GM23338 (cell line): ENCODE measurements at regions not wholly inside any gene's neighbourhood (a gene's known extent, or its start where the extent isn't known, plus 50 kb on each side); places are given as distances from the start of the nearest gene placed in this dataset.
A peak's percentile ranks its signal among the peaks of the same experiment; 100 is the strongest.

ENCODE experiments used
- ATAC-seq: fragments of 200-7000 bp; cut with Tn5 transposase; 3 replicates; pipeline ENCODE4 v1.9.1; 2020
- DNase-seq: peaks from one replicate; pipeline ENCODE4 v3.0.0-alpha.2; 2015; ENCODE audit warnings: low spot score
- H2AFZ ChIP-seq: fragments of 200-600 bp; sonication (generic); 2 replicates; pipeline ENCODE4 v1.8.0; 2016; ENCODE audit warnings: antibody characterized with exemption, mild to moderate bottlenecking, moderate library complexity
- H3F3A ChIP-seq: fragments of 200-600 bp; sonication (generic); replicated peaks from 2 replicates; pipeline ENCODE4 v1.8.0; 2017; ENCODE audit warnings: antibody characterized with exemption, mixed run types, low read depth
- H3K27ac ChIP-seq: fragments of 200-600 bp; sonication (generic); 2 replicates; pipeline ENCODE4 v1.6.1; 2016; ENCODE audit warnings: low read depth
- H3K27me3 ChIP-seq: fragments of 200-600 bp; sonication (generic); 2 replicates; pipeline ENCODE4 v1.8.0; 2016; ENCODE audit warnings: mild to moderate bottlenecking, mixed run types, moderate library complexity; ENCODE audit not compliant: insufficient read depth
- H3K36me3 ChIP-seq: fragments of 200-600 bp; sonication (generic); 2 replicates; pipeline ENCODE4 v1.8.0; 2016; ENCODE audit warnings: mild to moderate bottlenecking; ENCODE audit not compliant: insufficient read depth
- H3K4me1 ChIP-seq: fragments of 200-600 bp; sonication (generic); 2 replicates; pipeline ENCODE4 v1.8.0; 2016; ENCODE audit warnings: mild to moderate bottlenecking, moderate library complexity; ENCODE audit not compliant: insufficient read depth
- H3K4me2 ChIP-seq: fragments of 200-600 bp; sonication (generic); 2 replicates; pipeline ENCODE4 v1.7.1; 2017; ENCODE audit warnings: mixed run types
- H3K4me3 ChIP-seq: fragments of 200-600 bp; sonication (generic); 2 replicates; pipeline ENCODE4 v1.6.1; 2016; ENCODE audit warnings: mixed run types
- H3K79me2 ChIP-seq: fragments of 200-600 bp; sonication (generic); replicated peaks from 2 replicates; pipeline ENCODE4 v1.8.0; 2017; ENCODE audit warnings: mild to moderate bottlenecking; ENCODE audit not compliant: insufficient read depth
- H3K9me2 ChIP-seq: fragments of 200-600 bp; sonication (generic); 2 replicates; pipeline ENCODE4 v1.8.0; 2017; ENCODE audit not compliant: insufficient read depth
- H4K20me1 ChIP-seq: fragments of 200-600 bp; sonication (generic); replicated peaks from 2 replicates; pipeline ENCODE4 v1.8.0; 2017; ENCODE audit warnings: mild to moderate bottlenecking; ENCODE audit not compliant: insufficient read depth
- H3K27ac Mint-ChIP-seq: 2 replicates; pipeline ENCODE4 v1.8.0; 2020; ENCODE audit warnings: inconsistent platforms, mild to moderate bottlenecking, moderate library complexity, mixed read lengths
- H3K27me3 Mint-ChIP-seq: 3 replicates; pipeline ENCODE4 v1.8.0; 2022; ENCODE audit warnings: low read depth, mild to moderate bottlenecking, moderate library complexity, mixed read lengths, inconsistent platforms; ENCODE audit not compliant: insufficient read depth, poor library complexity
- H3K36me3 Mint-ChIP-seq: 3 replicates; pipeline ENCODE4 v1.8.0; 2021; ENCODE audit warnings: low read depth, mild to moderate bottlenecking, inconsistent platforms, moderate library complexity, mixed read lengths
- H3K4me1 Mint-ChIP-seq: 3 replicates; pipeline ENCODE4 v1.8.0; 2020; ENCODE audit warnings: mild to moderate bottlenecking, inconsistent platforms, mixed read lengths
- H3K4me3 Mint-ChIP-seq: 3 replicates; pipeline ENCODE4 v1.8.0; 2021; ENCODE audit warnings: moderate library complexity, mild to moderate bottlenecking, inconsistent platforms, mixed read lengths
- H3K9me3 Mint-ChIP-seq: 3 replicates; pipeline ENCODE4 v1.8.0; 2020; ENCODE audit warnings: moderate library complexity, mild to moderate bottlenecking, inconsistent platforms, mixed read lengths
- CREB1 ChIP-seq: fragments of 250-450 bp; sonication (Bioruptor Pico); IDR thresholded peaks from 2 replicates; pipeline ENCODE4 v1.5.0; 2020; ENCODE audit warnings: low read depth, mild to moderate bottlenecking, moderate library complexity
- EZH2 ChIP-seq: fragments of 200-600 bp; sonication (generic); IDR thresholded peaks from one replicate; pipeline ENCODE4 v1.8.0; 2017; ENCODE audit warnings: antibody characterized with exemption, mild to moderate bottlenecking, low read depth; ENCODE audit not compliant: unreplicated experiment
- EZH2phosphoT487 ChIP-seq: fragments of 200-600 bp; sonication (generic); IDR thresholded peaks from one replicate; pipeline ENCODE4 v1.8.1; 2018; ENCODE audit warnings: antibody characterized with exemption; ENCODE audit not compliant: unreplicated experiment
- JUNB ChIP-seq: IDR thresholded peaks from one replicate; pipeline ENCODE4 v1.6.1; 2016; ENCODE audit warnings: antibody characterized with exemption; ENCODE audit not compliant: unreplicated experiment
- POLR2AphosphoS5 ChIP-seq: IDR thresholded peaks from 2 replicates; pipeline ENCODE4 v1.6.1; 2016; ENCODE audit warnings: antibody characterized with exemption, low read depth
- REST ChIP-seq: IDR thresholded peaks from one replicate; pipeline ENCODE4 v1.6.1; 2018; ENCODE audit warnings: antibody characterized with exemption; ENCODE audit not compliant: unreplicated experiment
- ZNF331 ChIP-seq: fragments of 250-450 bp; sonication (Bioruptor Pico); IDR thresholded peaks from 2 replicates; pipeline ENCODE4 v1.5.0; 2020; ENCODE audit warnings: low read depth, mild to moderate bottlenecking, moderate library complexity
- TF ChIP-seq, protein P1 (sequence below), 2 experiments: fragments of 200-600 bp in 1 of 2; sonication (generic) in 1 of 2; conservative IDR thresholded peaks; 2 replicates each; pipeline versions ENCODE4 v1.5.1 to v1.6.1; 2016 to 2017; ENCODE audit warnings: antibody characterized with exemption in 2 of 2, low read depth in 2 of 2, mild to moderate bottlenecking in 2 of 2, moderate library complexity in 1 of 2

- H3K27me3 ChIP-seq, result no peaks in the 10 kb centered on the region
- peaks cover 7% of the 10 kb centered on the region for H3K4me1 ChIP-seq
- Mint-ChIP-seq H3K4me1 (peaks cover 3% of the 10 kb centered on the region; the same call in 1 of the 3 replicates), H3K36me3 (no peaks in the 10 kb centered on the region), H3K27me3 (peaks cover 3% of the 10 kb centered on the region), H3K27ac (no peak overlapping the region), H3K9me3 (no peaks in the 10 kb centered on the region; the same call in 2 of the 3 replicates), H3K4me3 (no peak overlapping the region)
- no peak overlapping the region for H3K4me3 ChIP-seq
- no peak overlapping the region for H3K27ac ChIP-seq
- no peak overlapping the region for H2AFZ ChIP-seq
- 0 out of 2 replicates have a peak, but pooled peaks cover 3% of the 10 kb centered on the region for H3K9me2 ChIP-seq
- no peak for ATAC-seq
- no peak for DNase-seq
- TF ChIP-seq, protein P1, sequence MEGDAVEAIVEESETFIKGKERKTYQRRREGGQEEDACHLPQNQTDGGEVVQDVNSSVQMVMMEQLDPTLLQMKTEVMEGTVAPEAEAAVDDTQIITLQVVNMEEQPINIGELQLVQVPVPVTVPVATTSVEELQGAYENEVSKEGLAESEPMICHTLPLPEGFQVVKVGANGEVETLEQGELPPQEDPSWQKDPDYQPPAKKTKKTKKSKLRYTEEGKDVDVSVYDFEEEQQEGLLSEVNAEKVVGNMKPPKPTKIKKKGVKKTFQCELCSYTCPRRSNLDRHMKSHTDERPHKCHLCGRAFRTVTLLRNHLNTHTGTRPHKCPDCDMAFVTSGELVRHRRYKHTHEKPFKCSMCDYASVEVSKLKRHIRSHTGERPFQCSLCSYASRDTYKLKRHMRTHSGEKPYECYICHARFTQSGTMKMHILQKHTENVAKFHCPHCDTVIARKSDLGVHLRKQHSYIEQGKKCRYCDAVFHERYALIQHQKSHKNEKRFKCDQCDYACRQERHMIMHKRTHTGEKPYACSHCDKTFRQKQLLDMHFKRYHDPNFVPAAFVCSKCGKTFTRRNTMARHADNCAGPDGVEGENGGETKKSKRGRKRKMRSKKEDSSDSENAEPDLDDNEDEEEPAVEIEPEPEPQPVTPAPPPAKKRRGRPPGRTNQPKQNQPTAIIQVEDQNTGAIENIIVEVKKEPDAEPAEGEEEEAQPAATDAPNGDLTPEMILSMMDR (conservative IDR thresholded peaks at IDR 0.05; ENCODE audit: low read depth in 2 of 2), result 0 out of 4 replicates have a peak, but pooled peaks of 1 of the 2 experiments have one; percentile 2
- no peak for TF ChIP-seq EZH2phosphoT487
- no peaks in the 10 kb centered on the region for H3F3A ChIP-seq
- no peaks in the 10 kb centered on the region for H3K79me2 ChIP-seq
- no peaks in the 10 kb centered on the region for H3K36me3 ChIP-seq
- H3K4me2 ChIP-seq, result no peak overlapping the region
- H4K20me1 ChIP-seq, result no peaks in the 10 kb centered on the region
Observed at GRCh38 chr2:100718065-100718629, 101.8 kb upstream of the NPAS2 start.

DNA sequence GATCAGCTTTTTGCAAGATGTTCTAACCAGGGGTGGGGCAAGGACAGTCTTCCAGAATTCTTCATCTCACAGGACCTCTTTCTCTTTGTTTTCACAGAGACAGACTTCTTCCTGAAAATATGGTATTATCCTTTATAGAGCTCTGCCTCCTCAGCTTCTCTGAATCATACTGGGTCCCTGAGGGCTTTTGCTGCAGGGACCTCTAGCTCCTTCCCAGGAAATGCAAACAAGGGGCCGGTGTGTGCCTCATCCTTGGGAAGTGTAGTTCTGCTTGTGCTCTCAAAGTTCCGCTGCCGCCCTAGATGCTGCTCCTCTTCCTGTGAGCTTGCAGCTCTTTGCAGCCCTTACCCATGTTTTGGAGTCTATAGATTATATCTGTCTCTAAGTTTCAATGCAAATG, 99.5 kb upstream of the NPAS2 start:
- DNase-seq, result no peak
- Histone ChIP-seq H3K4me1 (peaks cover 7% of the 10 kb centered on the region), H4K20me1 (no peaks in the 10 kb centered on the region), H3K79me2 (no peaks in the 10 kb centered on the region), H3F3A (no peaks in the 10 kb centered on the region), H3K36me3 (no peaks in the 10 kb centered on the region), H3K27ac (no peak overlapping the region), H3K9me2 (0 out of 2 replicates have a peak, but pooled peaks cover 3% of the 10 kb centered on the region), H3K4me3 (no peak overlapping the region), H3K27me3 (no peaks in the 10 kb centered on the region), H3K4me2 (no peak overlapping the region), H2AFZ (no peak overlapping the region; the same call in 1 of the 2 replicates)
- no peaks in the 10 kb centered on the region for H3K36me3 Mint-ChIP-seq
- H3K27ac Mint-ChIP-seq, result no peak overlapping the region
- H3K4me3 Mint-ChIP-seq, result no peak overlapping the region
- no peaks in the 10 kb centered on the region for H3K9me3 Mint-ChIP-seq
- no peaks in the 10 kb centered on the region for H3K27me3 Mint-ChIP-seq
- H3K4me1 Mint-ChIP-seq, result peaks cover 3% of the 10 kb centered on the region; the same call in 1 of the 3 replicates
- ATAC-seq, result no peak
- TF ChIP-seq ZNF331 (CRISPR knock-in tag) (no peak), EZH2 (no peak), EZH2phosphoT487 (no peak), POLR2AphosphoS5 (no peak), JUNB (no peak), CREB1 (CRISPR knock-in tag) (no peak), REST (no peak)
- TF ChIP-seq, protein P1 (conservative IDR thresholded peaks at IDR 0.05; ENCODE audit: low read depth in 2 of 2), result no peak
